ENCODE measurements at regions not wholly inside any gene's neighbourhood (a gene's known extent, or its start where the extent isn't known, plus 50 kb on each side); places are given as distances from the start of the nearest gene placed in this dataset.
A peak's percentile ranks its signal among the peaks of the same experiment; 100 is the strongest.

GRCh38 chr9:90035471-90035870 lies 430.7 kb downstream of the GADD45G start:
- no peak for DNase-seq (ENCODE audit: low spot score)
- Histone ChIP-seq H3K18ac (ENCODE audit: low read length) (no peak overlapping the region), H3K4me2 (ENCODE audit: insufficient read depth, low read length, poor library complexity, severe bottlenecking) (no peak overlapping the region), H2BK120ac (ENCODE audit: low read depth, low read length) (no peak overlapping the region), H3K4me3 (ENCODE audit: low read length in 2 of 2) (no peak overlapping the region), H3K23ac (ENCODE audit: low read depth, low read length, poor library complexity) (no peak overlapping the region), H3K4me1 (ENCODE audit: control insufficient read depth in 2 of 2, insufficient read depth in 1 of 2, low read depth in 1 of 2, low read length in 2 of 2) (peaks cover 0 to 18% of the 10 kb centered on the region in 2 donors), H3K9me3 (replicated peaks in 1 of 2; ENCODE audit: control insufficient read depth in 2 of 2, insufficient read depth in 1 of 2, low read depth in 1 of 2, low read length in 2 of 2) (no peaks in the 10 kb centered on the region), H2BK5ac (ENCODE audit: low read length) (no peak overlapping the region), H3K27ac (replicated peaks; ENCODE audit: low read length) (no peak overlapping the region), H4K91ac (ENCODE audit: low read depth, low read length, poor library complexity) (no peak overlapping the region), H3K27me3 (ENCODE audit: control insufficient read depth in 3 of 3, insufficient read depth in 3 of 3, low read depth in 1 of 3, low read length in 3 of 3) (no peaks in the 10 kb centered on the region), H2BK15ac (ENCODE audit: low read length) (no peak overlapping the region), H3K4ac (ENCODE audit: low read length) (no peak overlapping the region), H3K36me3 (replicated peaks in 1 of 2; ENCODE audit: control insufficient read depth in 2 of 2, insufficient read depth in 2 of 2, low read length in 2 of 2) (no peaks in the 10 kb centered on the region), H3K79me1 (ENCODE audit: low read depth, low read length) (no peaks in the 10 kb centered on the region), H2BK12ac (ENCODE audit: low read length) (no peak overlapping the region), H3K9ac (ENCODE audit: low read depth, low read length, poor library complexity) (no peak overlapping the region), H2AK5ac (ENCODE audit: low read depth, low read length) (no peak overlapping the region), H2AFZ (ENCODE audit: low read length) (no peak overlapping the region), H3K14ac (ENCODE audit: low read length) (no peak overlapping the region), H4K8ac (ENCODE audit: low read depth, low read length) (no peak overlapping the region)
- no CpG with 5 or more reads among the region's 2 CpGs for WGBS, 2 donors (ENCODE audit: extremely low coverage in 2 of 2, insufficient read length in 2 of 2, insufficient replicate concordance in 1 of 2)

- Histone ChIP-seq H3K36me3 (replicated peaks in 1 of 2; ENCODE audit: control insufficient read depth in 2 of 2, insufficient read depth in 2 of 2, low read length in 2 of 2) (no peaks in the 10 kb centered on the region), H3K4me3 (ENCODE audit: low read length in 2 of 2) (no peak overlapping the region), H3K4me2 (ENCODE audit: insufficient read depth, low read length, poor library complexity, severe bottlenecking) (no peak overlapping the region), H3K27me3 (ENCODE audit: control insufficient read depth in 3 of 3, insufficient read depth in 3 of 3, low read depth in 1 of 3, low read length in 3 of 3) (no peaks in the 10 kb centered on the region), H4K8ac (ENCODE audit: low read depth, low read length) (no peak overlapping the region), H2AK5ac (ENCODE audit: low read depth, low read length) (no peak overlapping the region), H2AFZ (ENCODE audit: low read length) (no peak overlapping the region), H3K27ac (replicated peaks; ENCODE audit: low read length) (no peak overlapping the region), H3K9ac (ENCODE audit: low read depth, low read length, poor library complexity) (no peak overlapping the region), H3K79me1 (ENCODE audit: low read depth, low read length) (no peaks in the 10 kb centered on the region), H2BK120ac (ENCODE audit: low read depth, low read length) (peak overlapping the region; percentile 20), H3K14ac (ENCODE audit: low read length) (no peak overlapping the region), H3K4me1 (ENCODE audit: control insufficient read depth in 2 of 2, insufficient read depth in 1 of 2, low read depth in 1 of 2, low read length in 2 of 2) (peaks cover 0 to 17% of the 10 kb centered on the region in 2 donors), H3K4ac (ENCODE audit: low read length) (no peak overlapping the region), H3K18ac (ENCODE audit: low read length) (peak overlapping the region; percentile 68), H2BK15ac (ENCODE audit: low read length) (no peak overlapping the region), H2BK12ac (ENCODE audit: low read length) (peak overlapping the region; percentile 12), H2BK5ac (ENCODE audit: low read length) (no peak overlapping the region), H4K91ac (ENCODE audit: low read depth, low read length, poor library complexity) (no peak overlapping the region), H3K9me3 (replicated peaks in 1 of 2; ENCODE audit: control insufficient read depth in 2 of 2, insufficient read depth in 1 of 2, low read depth in 1 of 2, low read length in 2 of 2) (no peaks in the 10 kb centered on the region), H3K23ac (ENCODE audit: low read depth, low read length, poor library complexity) (no peak overlapping the region)
- no CpG with 5 or more reads among the region's 11 CpGs for WGBS, 2 donors (ENCODE audit: extremely low coverage in 2 of 2, insufficient read length in 2 of 2, insufficient replicate concordance in 1 of 2)
- no peak for DNase-seq (ENCODE audit: low spot score)
Observed at GRCh38 chr9:90037146-90037797, 432.5 kb downstream of the GADD45G start.

DNA sequence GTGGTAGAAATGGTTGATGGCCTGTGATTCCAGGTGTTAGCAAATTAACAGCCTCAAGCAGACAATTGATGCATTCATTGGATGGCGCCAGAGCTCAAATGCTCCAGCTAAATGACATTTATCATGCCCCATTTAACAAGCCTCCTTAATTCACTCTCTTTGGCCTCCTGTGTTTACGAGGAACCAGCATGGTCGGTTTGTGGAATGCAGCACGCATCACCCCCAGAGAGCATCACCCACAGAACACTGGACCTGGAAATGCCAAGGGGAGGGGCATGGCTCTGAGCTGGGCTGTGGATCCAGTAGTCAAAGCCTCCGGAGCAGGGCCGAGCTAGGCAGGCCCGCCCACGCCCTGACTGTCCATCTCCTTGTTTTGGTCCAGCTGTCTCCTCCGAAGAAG lies 434.0 kb downstream of the GADD45G start:
- no peaks in the 10 kb centered on the region for H3K36me3 ChIP-seq (replicated peaks in 1 of 2; ENCODE audit: control insufficient read depth in 2 of 2, insufficient read depth in 2 of 2, low read length in 2 of 2)
- H3K18ac ChIP-seq (ENCODE audit: low read length) = no peak overlapping the region
- H2BK120ac ChIP-seq (ENCODE audit: low read depth, low read length) = no peak overlapping the region
- H2BK15ac ChIP-seq (ENCODE audit: low read length) = no peak overlapping the region
- no peak overlapping the region for H3K4me2 ChIP-seq (ENCODE audit: insufficient read depth, low read length, poor library complexity, severe bottlenecking)
- no peaks in the 10 kb centered on the region for H3K27me3 ChIP-seq (ENCODE audit: control insufficient read depth in 3 of 3, insufficient read depth in 3 of 3, low read depth in 1 of 3, low read length in 3 of 3)
- H3K27ac ChIP-seq (replicated peaks; ENCODE audit: low read length) = peak overlapping the region; percentile 16
- no peak overlapping the region for H4K8ac ChIP-seq (ENCODE audit: low read depth, low read length)
- no peak overlapping the region for H3K14ac ChIP-seq (ENCODE audit: low read length)
- peak; percentile 40 for DNase-seq (ENCODE audit: low spot score)
- no peak overlapping the region for H2BK12ac ChIP-seq (ENCODE audit: low read length)
- H3K9ac ChIP-seq (ENCODE audit: low read depth, low read length, poor library complexity) = no peak overlapping the region
- no peak overlapping the region for H3K23ac ChIP-seq (ENCODE audit: low read depth, low read length, poor library complexity)
- peaks cover 0 to 15% of the 10 kb centered on the region in 2 donors for H3K4me1 ChIP-seq (ENCODE audit: control insufficient read depth in 2 of 2, insufficient read depth in 1 of 2, low read depth in 1 of 2, low read length in 2 of 2)
- no peak overlapping the region for H2AK5ac ChIP-seq (ENCODE audit: low read depth, low read length)
- WGBS, 2 donors (ENCODE audit: extremely low coverage in 2 of 2, insufficient read length in 2 of 2, insufficient replicate concordance in 1 of 2) = no CpG with 5 or more reads among the region's 9 CpGs
- no peak overlapping the region for H4K91ac ChIP-seq (ENCODE audit: low read depth, low read length, poor library complexity)
- no peak overlapping the region for H2AFZ ChIP-seq (ENCODE audit: low read length)
- no peak overlapping the region for H2BK5ac ChIP-seq (ENCODE audit: low read length)
- H3K4ac ChIP-seq (ENCODE audit: low read length) = no peak overlapping the region
- H3K4me3 ChIP-seq (ENCODE audit: low read length in 2 of 2) = no peak overlapping the region
- no peaks in the 10 kb centered on the region for H3K9me3 ChIP-seq (replicated peaks in 1 of 2; ENCODE audit: control insufficient read depth in 2 of 2, insufficient read depth in 1 of 2, low read depth in 1 of 2, low read length in 2 of 2)
- no peaks in the 10 kb centered on the region for H3K79me1 ChIP-seq (ENCODE audit: low read depth, low read length)

GRCh38 chr9:90044263-90044662 lies 439.5 kb downstream of the GADD45G start:
- H3K36me3 ChIP-seq (replicated peaks in 1 of 2; ENCODE audit: control insufficient read depth in 2 of 2, insufficient read depth in 2 of 2, low read length in 2 of 2) = no peaks in the 10 kb centered on the region
- H2BK15ac ChIP-seq (ENCODE audit: low read length) = no peak overlapping the region
- H3K4ac ChIP-seq (ENCODE audit: low read length) = no peak overlapping the region
- no peak overlapping the region for H4K8ac ChIP-seq (ENCODE audit: low read depth, low read length)
- no peak overlapping the region for H2BK5ac ChIP-seq (ENCODE audit: low read length)
- H3K23ac ChIP-seq (ENCODE audit: low read depth, low read length, poor library complexity) = no peak overlapping the region
- no CpG with 5 or more reads among the region's 6 CpGs for WGBS, 2 donors (ENCODE audit: extremely low coverage in 2 of 2, insufficient read length in 2 of 2, insufficient replicate concordance in 1 of 2)
- H2AFZ ChIP-seq (ENCODE audit: low read length) = no peak overlapping the region
- no peak overlapping the region for H3K18ac ChIP-seq (ENCODE audit: low read length)
- H2BK120ac ChIP-seq (ENCODE audit: low read depth, low read length) = no peak overlapping the region
- H2BK12ac ChIP-seq (ENCODE audit: low read length) = no peak overlapping the region
- no peak overlapping the region for H3K14ac ChIP-seq (ENCODE audit: low read length)
- H3K4me1 ChIP-seq (ENCODE audit: control insufficient read depth in 2 of 2, insufficient read depth in 1 of 2, low read depth in 1 of 2, low read length in 2 of 2) = peaks cover 0 to 1% of the 10 kb centered on the region in 2 donors
- no peak for DNase-seq (ENCODE audit: low spot score)
- no peak overlapping the region for H3K27ac ChIP-seq (replicated peaks; ENCODE audit: low read length)
- H3K79me1 ChIP-seq (ENCODE audit: low read depth, low read length) = no peaks in the 10 kb centered on the region
- no peak overlapping the region for H3K4me3 ChIP-seq (ENCODE audit: low read length in 2 of 2)
- no peaks in the 10 kb centered on the region for H3K9me3 ChIP-seq (replicated peaks in 1 of 2; ENCODE audit: control insufficient read depth in 2 of 2, insufficient read depth in 1 of 2, low read depth in 1 of 2, low read length in 2 of 2)
- no peak overlapping the region for H3K9ac ChIP-seq (ENCODE audit: low read depth, low read length, poor library complexity)
- no peak overlapping the region for H4K91ac ChIP-seq (ENCODE audit: low read depth, low read length, poor library complexity)
- H2AK5ac ChIP-seq (ENCODE audit: low read depth, low read length) = no peak overlapping the region
- H3K4me2 ChIP-seq (ENCODE audit: insufficient read depth, low read length, poor library complexity, severe bottlenecking) = no peak overlapping the region
- no peaks in the 10 kb centered on the region for H3K27me3 ChIP-seq (ENCODE audit: control insufficient read depth in 3 of 3, insufficient read depth in 3 of 3, low read depth in 1 of 3, low read length in 3 of 3)

All from neuronal stem cell (in vitro differentiated cells).